Skin epidermis (tissue), 12 donors: ENCODE measurements at regions not wholly inside any gene's neighbourhood (a gene's known extent, or its start where the extent isn't known, plus 50 kb on each side); places are given as distances from the start of the nearest gene placed in this dataset.
A peak's percentile ranks its signal among the peaks of the same experiment; 100 is the strongest.

Experiments
- H3K27ac ChIP-seq, 21 experiments: fragments of 200-600 bp; sonication (generic) in 11 of 21; one replicate each; pipeline ENCODE4 v1.5.0; 2020; ENCODE audit warnings: mild to moderate bottlenecking in 3 of 21, inconsistent platforms in 2 of 21, moderate library complexity in 2 of 21
- H3K4me3 ChIP-seq, 7 experiments: fragments of 200-600 bp; sonication (generic) in 2 of 7; one replicate each; pipeline ENCODE4 v1.5.0; 2020; ENCODE audit warnings: inconsistent platforms in 2 of 7, mild to moderate bottlenecking in 2 of 7, moderate library complexity in 1 of 7

- no peak overlapping the region for H3K4me3 ChIP-seq
- H3K27ac ChIP-seq = no peak overlapping the region
Observed at GRCh38 chr2:19846567-19846966, 55.2 kb downstream of the TTC32 start.

GRCh38 chr2:19846030-19846429, 55.8 kb downstream of the TTC32 start:
- Histone ChIP-seq H3K27ac (no peak overlapping the region), H3K4me3 (no peak overlapping the region)

- Histone ChIP-seq H3K4me3 (no peak overlapping the region), H3K27ac (no peak overlapping the region)
Observed at GRCh38 chr2:19845323-19845920, 56.4 kb downstream of the TTC32 start.

- Histone ChIP-seq H3K27ac (no peak overlapping the region), H3K4me3 (no peak overlapping the region)
Observed at GRCh38 chr2:19844750-19845149, 57.0 kb downstream of the TTC32 start.

DNA sequence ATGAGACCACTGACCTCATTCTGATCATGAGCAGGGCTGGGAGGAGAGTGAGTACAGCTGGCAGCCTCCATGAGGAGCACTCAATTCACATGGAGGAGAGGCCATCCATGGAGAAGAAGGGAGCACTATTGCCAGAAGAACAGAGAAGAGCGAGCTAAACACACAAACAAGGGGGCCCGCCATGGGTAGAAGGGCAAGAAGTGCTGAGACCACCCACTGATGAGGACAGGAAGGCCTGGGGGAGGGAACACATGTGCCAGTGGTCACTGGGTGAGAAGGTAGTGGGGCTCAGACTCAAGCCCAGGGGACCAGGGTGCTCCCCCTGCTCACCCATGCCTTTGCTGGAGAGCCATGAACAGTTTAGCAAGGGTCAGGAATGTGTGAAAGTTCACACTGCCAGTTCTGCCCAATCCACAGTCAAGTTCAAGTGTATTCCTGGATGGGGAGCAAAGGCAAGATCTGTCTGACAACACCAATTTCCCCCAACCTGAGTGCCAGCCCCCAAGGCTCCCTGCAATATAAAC, 57.7 kb downstream of the TTC32 start:
- Histone ChIP-seq H3K27ac (no peak overlapping the region), H3K4me3 (no peak overlapping the region)

DNA sequence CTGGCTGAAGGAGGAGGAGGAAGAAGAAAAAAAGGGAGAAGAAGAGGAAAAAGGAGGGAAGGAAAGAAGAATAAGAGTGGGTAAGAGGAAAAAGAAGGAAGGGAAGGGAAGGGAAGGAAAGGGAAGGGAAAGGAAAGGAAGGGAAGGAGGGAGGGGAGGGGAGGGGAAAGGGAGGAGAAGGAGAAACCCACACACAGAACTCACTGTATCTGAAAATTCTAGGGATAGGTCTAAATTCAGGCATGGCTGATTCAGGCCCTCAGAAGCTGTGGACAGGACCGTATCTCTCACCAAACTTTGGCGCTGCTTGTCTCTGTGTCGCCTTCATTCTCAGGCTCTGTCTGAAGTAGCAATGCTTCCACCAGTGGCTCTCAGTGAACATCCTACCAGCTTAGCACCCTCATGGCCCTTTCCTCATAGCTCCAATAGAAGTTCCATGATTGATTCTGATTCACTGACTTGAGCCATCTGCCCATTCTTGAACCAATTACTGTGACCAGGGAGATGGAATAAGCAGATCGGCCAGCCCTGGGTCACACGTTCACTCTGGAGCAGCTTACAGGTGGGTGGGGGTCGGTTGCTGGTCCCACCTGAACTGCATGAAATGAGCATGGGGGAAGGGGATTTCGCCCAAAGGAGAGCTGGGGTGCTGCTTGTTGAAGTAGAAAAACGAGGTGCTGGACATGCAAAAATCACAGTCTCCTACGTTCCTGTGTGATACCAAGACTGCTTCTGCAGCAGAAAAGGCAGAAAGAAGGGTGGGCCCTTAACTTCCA, 59.7 kb downstream of the TTC32 start:
- no peak overlapping the region for H3K27ac ChIP-seq
- H3K4me3 ChIP-seq = no peak overlapping the region

DNA sequence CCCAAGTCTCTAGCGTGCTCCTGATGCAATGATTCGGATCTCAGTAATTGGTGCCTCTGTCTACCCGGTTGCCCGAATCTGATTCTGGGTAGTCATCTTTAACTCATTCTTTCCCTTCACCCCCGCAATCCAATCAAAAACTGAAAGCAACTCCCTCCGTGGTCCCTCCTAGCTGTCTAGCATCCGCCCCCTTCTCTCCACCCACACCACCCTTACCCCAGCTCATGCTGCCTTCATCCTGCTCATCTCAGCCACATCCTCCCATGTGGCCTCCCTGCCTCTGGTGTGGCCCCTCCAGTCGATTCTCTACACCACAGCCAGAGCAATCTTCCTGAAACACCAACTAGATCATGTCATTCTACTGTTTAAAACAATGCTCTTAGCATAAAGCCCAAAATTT, 62.3 kb downstream of the TTC32 start:
- H3K4me3 ChIP-seq = no peak overlapping the region
- H3K27ac ChIP-seq = no peak overlapping the region

GRCh38 chr2:19838616-19839015, 63.2 kb downstream of the TTC32 start:
- H3K27ac ChIP-seq = no peak overlapping the region
- no peak overlapping the region for H3K4me3 ChIP-seq

- Histone ChIP-seq H3K4me3 (no peak overlapping the region), H3K27ac (no peak overlapping the region)
Observed at GRCh38 chr2:19837235-19837766, 64.5 kb downstream of the TTC32 start.

DNA sequence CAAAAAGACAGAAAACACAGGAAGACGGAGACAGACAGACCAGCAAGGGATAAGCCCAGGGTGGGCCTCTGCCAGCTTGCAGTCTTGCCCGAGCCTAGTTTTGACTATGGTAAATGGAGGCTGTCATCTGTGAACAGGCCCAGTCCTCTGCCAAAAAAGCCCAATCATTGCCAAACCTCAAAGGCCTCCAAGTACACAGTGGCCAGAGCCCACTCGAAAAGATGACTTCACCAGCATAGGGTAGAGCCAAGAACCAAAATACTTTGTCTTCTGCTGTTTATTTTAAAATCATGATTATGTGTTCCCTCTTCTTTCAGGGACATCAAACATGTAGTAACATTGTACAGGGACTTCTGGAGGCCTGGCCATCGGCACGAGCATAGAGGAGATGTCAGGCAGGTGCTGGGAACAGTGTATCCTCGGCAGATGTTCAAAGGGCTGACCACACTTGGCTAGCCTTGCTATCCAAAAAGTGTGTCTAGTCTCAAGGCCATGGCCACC, 66.0 kb downstream of the TTC32 start:
- Histone ChIP-seq H3K27ac (no peak overlapping the region), H3K4me3 (no peak overlapping the region)

GRCh38 chr2:19833978-19834377, 67.8 kb downstream of the TTC32 start:
- H3K4me3 ChIP-seq = no peak overlapping the region
- no peak overlapping the region for H3K27ac ChIP-seq

GRCh38 chr2:19829672-19830071, 72.1 kb downstream of the TTC32 start:
- Histone ChIP-seq H3K27ac (no peak overlapping the region), H3K4me3 (no peak overlapping the region)

DNA sequence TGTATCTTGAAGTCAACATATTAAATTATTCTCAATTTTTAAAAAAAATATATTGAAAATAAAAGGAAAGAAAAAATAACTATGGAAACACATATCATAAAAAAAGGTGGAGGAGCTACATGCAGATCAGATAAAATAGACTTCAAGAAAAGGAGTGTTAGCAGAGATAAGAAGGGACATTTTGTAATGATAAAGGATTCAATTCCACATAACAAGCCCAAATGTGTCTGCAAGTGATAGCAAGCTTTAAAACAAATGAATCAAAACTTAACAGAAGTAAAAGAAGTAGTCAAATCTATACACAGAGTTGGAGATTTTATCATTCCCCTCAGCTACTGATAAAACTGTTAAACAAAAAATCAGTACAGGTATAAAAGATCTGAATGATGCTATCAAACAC, 74.9 kb downstream of the TTC32 start:
- H3K27ac ChIP-seq = no peak overlapping the region
- H3K4me3 ChIP-seq = no peak overlapping the region

- Histone ChIP-seq H3K4me3 (no peak overlapping the region), H3K27ac (no peak overlapping the region)
Observed at GRCh38 chr2:19823507-19823906, 78.3 kb downstream of the TTC32 start.

DNA sequence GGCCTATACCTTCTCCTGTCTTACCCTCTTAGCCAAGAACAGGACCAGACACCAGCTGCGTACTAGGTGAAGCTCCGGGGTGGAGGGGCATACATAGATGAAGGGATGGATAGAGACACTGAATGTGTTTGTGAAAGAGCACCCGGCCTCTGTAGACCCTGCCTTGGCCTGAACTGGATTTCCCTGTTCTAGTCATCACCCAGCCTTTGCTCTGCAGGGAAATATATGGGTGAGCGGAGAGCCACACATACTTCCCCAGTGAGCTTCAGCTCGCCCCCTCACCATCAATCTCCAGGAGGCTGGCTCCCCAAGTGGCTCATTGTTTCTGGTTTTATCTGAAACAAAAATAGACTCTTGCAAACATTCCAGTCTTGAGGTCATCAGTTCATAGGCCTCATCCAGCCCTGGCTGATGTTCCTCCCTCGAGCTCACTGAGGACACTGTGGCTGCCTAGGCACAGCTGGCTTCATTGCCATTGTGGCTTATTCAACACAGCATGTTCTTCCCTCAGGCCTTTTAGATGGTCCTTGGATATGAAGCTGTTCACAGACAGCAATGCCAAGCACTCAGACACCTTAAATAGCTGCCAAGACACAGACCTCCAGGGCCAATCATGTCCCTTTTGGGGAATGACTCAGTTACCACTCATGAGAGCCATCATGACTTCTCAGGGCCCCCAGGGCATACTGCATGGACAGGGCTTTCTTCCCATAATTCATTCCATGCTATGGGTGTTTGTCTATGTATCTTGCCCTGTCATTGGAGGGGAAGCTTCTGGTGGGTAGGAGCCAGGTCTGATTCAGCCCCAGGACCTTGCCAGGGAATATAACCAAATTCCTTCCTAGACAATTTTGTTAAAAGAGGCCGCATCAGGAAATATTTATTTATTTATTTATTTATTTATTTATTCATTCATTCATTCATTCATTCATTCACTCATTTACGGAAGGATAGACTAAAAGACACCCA, 82.4 kb downstream of the TTC32 start:
- Histone ChIP-seq H3K4me3 (no peak overlapping the region), H3K27ac (no peak overlapping the region)

- H3K27ac ChIP-seq = peak overlapping the region in 1 of 21 experiments; percentile 21
- no peak overlapping the region for H3K4me3 ChIP-seq
Observed at GRCh38 chr2:19818543-19818942, 83.2 kb downstream of the TTC32 start.

- Histone ChIP-seq H3K27ac (no peak overlapping the region), H3K4me3 (no peak overlapping the region)
Observed at GRCh38 chr2:19818039-19818438, 83.7 kb downstream of the TTC32 start.

GRCh38 chr2:19815746-19816145, 86.0 kb downstream of the TTC32 start:
- H3K27ac ChIP-seq = no peak overlapping the region
- H3K4me3 ChIP-seq = no peak overlapping the region

- Histone ChIP-seq H3K27ac (peak overlapping the region in 1 of 21 experiments; percentile 43), H3K4me3 (no peak overlapping the region)
Observed at GRCh38 chr2:19812166-19812565, 89.6 kb downstream of the TTC32 start.

GRCh38 chr2:19811186-19811585, 90.6 kb downstream of the TTC32 start:
- H3K27ac ChIP-seq = peak overlapping the region in 1 of 21 experiments; percentile 60
- no peak overlapping the region for H3K4me3 ChIP-seq
